ENCODE measurements at regions not wholly inside any gene's neighbourhood (a gene's known extent, or its start where the extent isn't known, plus 50 kb on each side); places are given as distances from the start of the nearest gene placed in this dataset.

DNA sequence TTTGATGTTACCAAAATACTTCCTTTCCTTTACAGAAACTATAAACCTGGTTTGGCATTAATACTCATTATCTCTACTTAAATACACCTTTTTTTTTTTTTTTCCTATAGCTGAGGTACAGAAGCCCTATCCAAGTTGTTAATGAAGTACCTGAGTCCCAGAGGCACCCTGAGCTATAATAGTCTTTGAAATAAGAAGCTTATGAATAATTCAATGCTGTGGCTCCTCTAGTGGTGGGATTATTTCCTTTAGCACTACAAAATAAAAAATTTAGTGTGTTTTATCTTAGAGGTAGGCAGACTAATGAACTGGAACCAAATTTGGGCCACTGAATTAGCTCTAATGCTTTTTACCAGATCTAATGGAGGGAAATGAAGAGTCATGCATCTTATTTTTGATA, 611.9 kb downstream of the EDEM1 start:
- Histone ChIP-seq H3K27me3 (ENCODE audit: control insufficient read depth, insufficient read depth, low read length) (no peaks in the 10 kb centered on the region), H3K36me3 (ENCODE audit: control insufficient read depth, insufficient read depth, low read length) (no peaks in the 10 kb centered on the region), H3K4me3 (ENCODE audit: low read depth, low read length) (no peak overlapping the region), H3K27ac (ENCODE audit: low read depth, low read length) (no peak overlapping the region), H3K4me1 (ENCODE audit: control insufficient read depth, insufficient read depth, low read length) (no peaks in the 10 kb centered on the region), H3K9me3 (ENCODE audit: control insufficient read depth, insufficient read depth, low read depth, low read length) (no peaks in the 10 kb centered on the region), H3K9ac (ENCODE audit: low read length) (no peak overlapping the region)

DNA sequence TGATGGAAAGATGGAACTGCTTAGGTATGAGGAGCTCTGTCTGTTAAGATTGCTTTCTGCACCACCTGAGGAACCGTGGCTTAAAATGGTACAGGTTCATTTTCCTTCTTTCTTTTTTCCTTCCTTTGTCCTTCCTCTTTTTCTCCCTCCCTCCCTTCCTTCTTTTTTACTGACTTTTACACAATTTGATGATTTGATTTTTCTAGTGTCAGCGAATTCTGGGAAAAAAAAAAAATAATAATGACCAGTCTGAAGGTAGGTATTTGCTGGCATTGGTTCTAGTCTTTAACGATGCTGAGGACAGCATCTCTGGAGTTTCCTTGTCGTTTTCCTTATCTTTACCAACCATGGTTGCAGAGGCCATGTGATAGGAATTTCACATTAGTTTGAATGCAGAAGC, 613.5 kb downstream of the EDEM1 start:
- H3K36me3 ChIP-seq (ENCODE audit: control insufficient read depth, insufficient read depth, low read length) = no peaks in the 10 kb centered on the region
- H3K27ac ChIP-seq (ENCODE audit: low read depth, low read length) = no peak overlapping the region
- no peak overlapping the region for H3K4me3 ChIP-seq (ENCODE audit: low read depth, low read length)
- no peaks in the 10 kb centered on the region for H3K9me3 ChIP-seq (ENCODE audit: control insufficient read depth, insufficient read depth, low read depth, low read length)
- H3K4me1 ChIP-seq (ENCODE audit: control insufficient read depth, insufficient read depth, low read length) = no peaks in the 10 kb centered on the region
- H3K9ac ChIP-seq (ENCODE audit: low read length) = no peak overlapping the region
- H3K27me3 ChIP-seq (ENCODE audit: control insufficient read depth, insufficient read depth, low read length) = no peaks in the 10 kb centered on the region

DNA sequence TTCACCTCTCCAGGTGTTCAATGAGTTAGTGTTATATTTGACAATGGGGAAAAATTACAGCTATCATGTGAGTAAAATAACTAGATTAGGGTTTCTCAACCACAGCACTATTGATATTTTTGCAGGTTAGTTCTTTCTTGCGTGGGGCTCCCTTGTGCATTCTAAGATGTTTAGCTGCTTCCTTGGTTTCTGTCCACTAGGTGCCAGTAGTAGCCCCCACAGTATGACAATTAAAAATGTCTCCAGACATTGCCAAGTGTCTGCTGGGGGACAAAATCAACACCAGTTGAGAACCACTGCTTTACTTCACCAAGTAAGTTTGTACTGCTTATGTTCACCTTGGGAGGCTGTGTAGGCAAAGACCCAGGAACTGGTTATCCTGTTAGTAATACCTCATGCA, 618.7 kb downstream of the EDEM1 start:
- Histone ChIP-seq H3K36me3 (ENCODE audit: control insufficient read depth, insufficient read depth, low read length) (no peaks in the 10 kb centered on the region), H3K4me1 (ENCODE audit: control insufficient read depth, insufficient read depth, low read length) (no peaks in the 10 kb centered on the region), H3K27ac (ENCODE audit: low read depth, low read length) (no peak overlapping the region), H3K9ac (ENCODE audit: low read length) (no peak overlapping the region), H3K9me3 (ENCODE audit: control insufficient read depth, insufficient read depth, low read depth, low read length) (no peaks in the 10 kb centered on the region), H3K27me3 (ENCODE audit: control insufficient read depth, insufficient read depth, low read length) (no peaks in the 10 kb centered on the region), H3K4me3 (ENCODE audit: low read depth, low read length) (no peak overlapping the region)

DNA sequence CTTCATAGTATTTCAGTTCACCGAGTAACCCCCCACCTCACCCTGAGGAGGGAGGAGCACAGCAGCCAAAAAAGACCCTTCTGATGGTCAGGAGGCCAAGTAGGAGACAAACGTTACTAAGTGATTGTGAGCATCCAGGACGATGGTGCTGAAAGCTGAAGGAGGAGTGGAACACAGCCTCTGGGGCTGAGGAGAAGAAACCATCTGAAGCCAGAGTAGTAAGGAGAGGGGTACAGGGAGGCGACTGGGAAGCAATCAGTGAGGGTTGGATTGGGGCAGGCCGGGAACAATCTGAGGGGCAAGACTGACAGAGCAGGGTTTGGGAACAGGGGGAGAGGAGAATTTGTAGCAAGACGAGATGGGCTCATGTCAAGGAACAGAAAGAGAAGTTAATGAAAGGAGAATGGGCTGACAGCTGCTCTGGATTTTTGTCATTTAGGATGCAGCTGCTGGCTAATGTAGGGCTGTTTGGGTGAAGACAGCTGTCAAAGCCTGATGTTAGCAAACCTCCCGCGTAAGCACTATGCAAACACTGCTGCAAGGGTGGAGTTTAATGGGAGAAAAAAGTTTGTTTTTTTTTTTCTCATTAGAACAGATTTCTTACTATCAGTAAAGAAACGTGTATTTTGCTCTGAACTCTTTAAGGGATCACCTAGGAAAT, 622.2 kb downstream of the EDEM1 start:
- Histone ChIP-seq H3K4me1 (ENCODE audit: control insufficient read depth, insufficient read depth, low read length) (no peaks in the 10 kb centered on the region), H3K4me3 (ENCODE audit: low read depth, low read length) (no peak overlapping the region), H3K36me3 (ENCODE audit: control insufficient read depth, insufficient read depth, low read length) (no peaks in the 10 kb centered on the region), H3K9me3 (ENCODE audit: control insufficient read depth, insufficient read depth, low read depth, low read length) (no peaks in the 10 kb centered on the region), H3K27ac (ENCODE audit: low read depth, low read length) (no peak overlapping the region), H3K9ac (ENCODE audit: low read length) (no peak overlapping the region), H3K27me3 (ENCODE audit: control insufficient read depth, insufficient read depth, low read length) (no peaks in the 10 kb centered on the region)

DNA sequence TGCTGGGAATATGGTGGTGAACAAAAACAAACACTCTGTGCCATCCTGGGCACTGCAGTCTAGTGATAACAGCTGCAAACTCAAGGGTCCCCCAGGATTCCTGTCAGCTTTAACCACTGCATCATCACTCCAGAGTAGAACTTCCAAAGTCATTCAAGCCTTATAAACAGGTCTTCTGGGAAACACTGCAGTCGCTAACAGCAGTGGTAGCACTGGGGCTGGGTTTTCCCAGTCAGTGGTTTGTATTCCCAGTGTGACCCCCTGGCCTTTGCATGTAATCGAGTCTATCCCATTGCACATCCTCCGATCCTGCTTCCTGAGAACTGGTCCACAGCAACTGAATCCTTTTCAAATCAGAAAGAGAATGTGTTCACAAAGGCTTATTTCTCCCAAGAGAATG, 623.5 kb downstream of the EDEM1 start:
- H3K27ac ChIP-seq (ENCODE audit: low read depth, low read length) = no peak overlapping the region
- H3K9me3 ChIP-seq (ENCODE audit: control insufficient read depth, insufficient read depth, low read depth, low read length) = no peaks in the 10 kb centered on the region
- no peaks in the 10 kb centered on the region for H3K27me3 ChIP-seq (ENCODE audit: control insufficient read depth, insufficient read depth, low read length)

DNA sequence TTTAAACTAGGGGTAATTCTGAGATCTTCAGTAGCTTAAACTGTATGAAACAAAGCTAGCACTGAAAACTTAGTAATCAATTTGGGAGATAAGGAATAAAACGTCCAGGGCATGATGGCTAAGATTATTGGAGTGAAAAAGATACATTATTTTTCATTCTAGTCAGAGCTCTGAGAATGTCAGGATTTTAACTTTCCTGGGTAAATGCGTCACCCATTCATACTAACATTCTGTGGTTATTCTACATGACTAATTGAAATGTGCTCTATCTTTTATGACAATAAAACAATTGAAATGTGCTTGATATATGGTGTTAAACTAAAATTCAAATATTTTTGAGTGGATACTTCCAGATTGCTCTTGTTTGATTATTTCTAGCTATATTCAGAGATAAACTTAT, 626.0 kb downstream of the EDEM1 start:
- no peaks in the 10 kb centered on the region for H3K36me3 ChIP-seq (ENCODE audit: control insufficient read depth, insufficient read depth, low read length)
- no peak overlapping the region for H3K9ac ChIP-seq (ENCODE audit: low read length)
- no peak overlapping the region for H3K4me3 ChIP-seq (ENCODE audit: low read depth, low read length)
- no peak overlapping the region for H3K27ac ChIP-seq (ENCODE audit: low read depth, low read length)
- no peaks in the 10 kb centered on the region for H3K4me1 ChIP-seq (ENCODE audit: control insufficient read depth, insufficient read depth, low read length)
- no peaks in the 10 kb centered on the region for H3K27me3 ChIP-seq (ENCODE audit: control insufficient read depth, insufficient read depth, low read length)
- no peaks in the 10 kb centered on the region for H3K9me3 ChIP-seq (ENCODE audit: control insufficient read depth, insufficient read depth, low read depth, low read length)

More for the DNA sequence above, 623.5 kb downstream of the EDEM1 start:
- H3K9ac ChIP-seq (ENCODE audit: low read length) = no peak overlapping the region
- H3K4me3 ChIP-seq (ENCODE audit: low read depth, low read length) = no peak overlapping the region
- H3K36me3 ChIP-seq (ENCODE audit: control insufficient read depth, insufficient read depth, low read length) = no peaks in the 10 kb centered on the region
- no peaks in the 10 kb centered on the region for H3K4me1 ChIP-seq (ENCODE audit: control insufficient read depth, insufficient read depth, low read length)

DNA sequence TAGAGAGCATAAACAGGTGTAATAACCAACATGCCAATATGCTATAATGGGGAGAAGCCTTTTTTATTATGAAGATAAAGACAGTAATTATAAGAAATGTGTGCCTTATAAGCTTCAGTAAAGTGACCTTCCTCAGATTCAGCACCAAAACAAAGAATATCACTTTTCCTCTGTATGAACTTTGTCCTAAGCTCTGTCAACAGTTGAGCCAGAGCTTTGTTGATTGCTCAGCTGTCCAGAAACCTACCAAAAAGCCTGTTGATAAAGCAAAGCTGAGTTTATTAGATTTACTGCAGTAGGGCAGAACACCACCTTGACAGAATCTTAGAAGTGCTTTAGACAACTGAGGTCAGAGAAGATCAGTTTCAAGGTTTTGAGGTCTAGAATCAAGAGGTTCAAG, 635.3 kb downstream of the EDEM1 start:
- H3K36me3 ChIP-seq (ENCODE audit: control insufficient read depth, insufficient read depth, low read length) = no peaks in the 10 kb centered on the region
- no peaks in the 10 kb centered on the region for H3K27me3 ChIP-seq (ENCODE audit: control insufficient read depth, insufficient read depth, low read length)
- no peak overlapping the region for H3K27ac ChIP-seq (ENCODE audit: low read depth, low read length)
- no peaks in the 10 kb centered on the region for H3K4me1 ChIP-seq (ENCODE audit: control insufficient read depth, insufficient read depth, low read length)
- no peaks in the 10 kb centered on the region for H3K9me3 ChIP-seq (ENCODE audit: control insufficient read depth, insufficient read depth, low read depth, low read length)
- no peak overlapping the region for H3K4me3 ChIP-seq (ENCODE audit: low read depth, low read length)
- H3K9ac ChIP-seq (ENCODE audit: low read length) = no peak overlapping the region

DNA sequence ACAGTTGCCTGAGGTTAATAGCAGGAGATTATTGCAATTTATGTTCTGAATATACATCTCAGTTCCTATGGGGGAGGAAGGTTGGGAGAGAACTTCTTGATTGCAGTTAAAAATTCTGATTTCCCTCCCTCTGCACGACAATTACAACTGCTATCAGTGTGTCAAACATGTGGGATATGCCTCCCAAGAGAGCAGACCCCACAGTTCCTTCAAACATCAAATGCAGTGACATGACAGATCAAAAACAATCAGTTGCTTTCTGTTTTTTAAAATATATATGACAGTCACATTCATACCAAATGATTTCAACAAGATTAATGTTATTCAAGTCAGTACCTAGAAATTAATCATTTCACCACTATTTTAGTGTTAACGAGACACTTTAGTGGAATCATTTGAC, 639.0 kb downstream of the EDEM1 start:
- Histone ChIP-seq H3K27me3 (ENCODE audit: control insufficient read depth, insufficient read depth, low read length) (no peaks in the 10 kb centered on the region), H3K36me3 (ENCODE audit: control insufficient read depth, insufficient read depth, low read length) (no peaks in the 10 kb centered on the region), H3K4me1 (ENCODE audit: control insufficient read depth, insufficient read depth, low read length) (no peaks in the 10 kb centered on the region), H3K9me3 (ENCODE audit: control insufficient read depth, insufficient read depth, low read depth, low read length) (0 out of 2 replicates have a peak, but pooled peaks cover 5% of the 10 kb centered on the region), H3K4me3 (ENCODE audit: low read depth, low read length) (no peak overlapping the region), H3K9ac (ENCODE audit: low read length) (no peak overlapping the region), H3K27ac (ENCODE audit: low read depth, low read length) (no peak overlapping the region)

DNA sequence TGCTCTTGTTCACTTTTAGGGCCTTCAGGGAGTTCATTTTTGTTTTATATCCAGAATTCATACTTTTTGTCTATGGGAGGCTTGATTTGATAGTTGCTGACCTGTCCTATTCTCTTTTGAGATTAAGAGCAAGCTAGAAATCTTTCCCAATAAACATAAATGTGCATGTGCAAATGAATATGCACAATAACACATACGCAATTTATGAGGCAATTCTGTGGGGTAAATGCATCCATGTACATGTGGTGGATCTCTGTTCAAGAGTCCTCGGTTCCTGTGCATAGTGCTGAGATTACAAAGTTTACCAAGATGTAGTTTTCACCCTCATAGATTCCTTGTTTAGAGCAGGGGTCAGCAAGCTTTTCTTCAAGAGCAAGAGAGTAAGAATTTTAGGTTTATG, 640.7 kb downstream of the EDEM1 start:
- no peak overlapping the region for H3K9ac ChIP-seq (ENCODE audit: low read length)
- H3K27ac ChIP-seq (ENCODE audit: low read depth, low read length) = no peak overlapping the region
- no peak overlapping the region for H3K4me3 ChIP-seq (ENCODE audit: low read depth, low read length)
- H3K27me3 ChIP-seq (ENCODE audit: control insufficient read depth, insufficient read depth, low read length) = no peaks in the 10 kb centered on the region
- no peaks in the 10 kb centered on the region; the same call in 1 of the 2 replicates for H3K4me1 ChIP-seq (ENCODE audit: control insufficient read depth, insufficient read depth, low read length)
- H3K9me3 ChIP-seq (ENCODE audit: control insufficient read depth, insufficient read depth, low read depth, low read length) = 0 out of 2 replicates have a peak, but pooled peaks cover 5% of the 10 kb centered on the region
- no peaks in the 10 kb centered on the region for H3K36me3 ChIP-seq (ENCODE audit: control insufficient read depth, insufficient read depth, low read length)

DNA sequence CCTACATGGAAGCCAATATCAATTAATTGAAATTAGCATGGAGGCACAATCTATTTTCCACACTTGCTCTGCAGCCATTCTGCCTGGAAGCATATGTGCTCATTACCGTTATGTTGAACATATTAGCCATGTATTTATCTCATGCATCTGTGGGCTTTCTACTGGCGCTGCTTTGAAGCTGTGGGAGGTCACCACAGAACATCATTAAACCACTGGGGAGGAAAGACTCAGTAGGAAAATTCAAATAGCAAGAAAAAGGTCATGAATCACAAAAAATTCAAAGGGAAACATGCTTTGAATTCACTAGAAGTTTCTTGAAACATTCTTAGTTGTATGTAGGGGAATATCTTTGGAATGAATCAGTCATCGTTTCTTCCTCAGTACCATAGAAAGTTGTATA, 652.5 kb downstream of the EDEM1 start:
- H3K27ac ChIP-seq (ENCODE audit: low read depth, low read length) = no peak overlapping the region

DNA sequence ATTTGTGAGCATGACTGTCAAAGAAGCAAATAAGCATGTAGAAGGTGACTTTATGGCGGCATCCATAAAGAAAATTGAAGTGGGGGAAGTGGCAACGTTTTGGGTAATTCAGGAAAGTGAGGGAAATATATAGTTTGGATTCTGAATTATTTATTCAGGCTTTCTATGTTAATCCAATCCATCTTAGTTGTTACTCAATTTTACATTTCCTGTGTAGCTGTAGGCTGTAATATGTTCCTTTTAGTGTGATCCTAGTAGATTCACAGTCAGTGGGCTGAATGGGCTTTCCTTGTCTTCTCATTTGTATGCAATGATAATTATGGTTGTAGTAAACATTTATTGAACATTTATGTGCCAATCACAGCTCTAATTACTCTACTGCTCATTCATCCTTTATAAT, 654.1 kb downstream of the EDEM1 start:
- no peaks in the 10 kb centered on the region for H3K36me3 ChIP-seq (ENCODE audit: control insufficient read depth, insufficient read depth, low read length)
- H3K9me3 ChIP-seq (ENCODE audit: control insufficient read depth, insufficient read depth, low read depth, low read length) = 0 out of 2 replicates have a peak, but pooled peaks cover 3% of the 10 kb centered on the region
- H3K4me3 ChIP-seq (ENCODE audit: low read depth, low read length) = no peak overlapping the region
- no peaks in the 10 kb centered on the region for H3K4me1 ChIP-seq (ENCODE audit: control insufficient read depth, insufficient read depth, low read length)
- H3K27ac ChIP-seq (ENCODE audit: low read depth, low read length) = no peak overlapping the region
- H3K9ac ChIP-seq (ENCODE audit: low read length) = no peak overlapping the region
- H3K27me3 ChIP-seq (ENCODE audit: control insufficient read depth, insufficient read depth, low read length) = no peaks in the 10 kb centered on the region

More for the DNA sequence above, 652.5 kb downstream of the EDEM1 start:
- H3K27me3 ChIP-seq (ENCODE audit: control insufficient read depth, insufficient read depth, low read length) = no peaks in the 10 kb centered on the region
- H3K9me3 ChIP-seq (ENCODE audit: control insufficient read depth, insufficient read depth, low read depth, low read length) = 0 out of 2 replicates have a peak, but pooled peaks cover 3% of the 10 kb centered on the region
- H3K4me3 ChIP-seq (ENCODE audit: low read depth, low read length) = no peak overlapping the region
- no peaks in the 10 kb centered on the region for H3K36me3 ChIP-seq (ENCODE audit: control insufficient read depth, insufficient read depth, low read length)
- no peaks in the 10 kb centered on the region for H3K4me1 ChIP-seq (ENCODE audit: control insufficient read depth, insufficient read depth, low read length)
- H3K9ac ChIP-seq (ENCODE audit: low read length) = no peak overlapping the region
